ENCODE measurements at regions not wholly inside any gene's neighbourhood (a gene's known extent, or its start where the extent isn't known, plus 50 kb on each side); places are given as distances from the start of the nearest gene placed in this dataset.

DNA sequence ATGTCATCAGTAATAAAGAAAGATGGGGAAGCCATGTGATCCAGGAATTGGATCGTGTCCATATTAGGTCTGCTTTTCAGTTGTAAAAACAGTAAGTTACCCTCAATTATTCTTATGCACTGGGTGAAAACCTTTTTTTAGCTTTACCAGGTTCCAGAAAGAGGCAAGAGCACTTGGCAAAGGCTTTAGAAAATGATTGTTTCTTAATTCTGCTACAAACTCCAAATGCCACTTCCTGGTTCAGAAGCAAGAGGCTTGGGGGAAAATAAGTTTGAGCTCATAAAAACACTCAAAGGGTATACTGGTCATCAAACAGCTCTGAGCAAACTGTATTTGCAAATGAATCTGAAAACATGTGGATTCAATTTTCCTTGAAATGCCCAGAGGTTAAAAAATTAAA lies 615.6 kb downstream of the EBF1 start:
- no peak for TF ChIP-seq CTCF (conservative IDR thresholded peaks at IDR 0.05; ENCODE audit: low read depth, low read length)
- TF ChIP-seq EZH2 (IDR thresholded peaks at IDR 0.05; ENCODE audit: low read length, unreplicated experiment), result no peak
- TF ChIP-seq EZH2phosphoT487 (IDR thresholded peaks at IDR 0.05; ENCODE audit: borderline replicate concordance, low read length), result no peak

All from PC-3 (cell line).